K562 (cell line): ENCODE measurements at regions not wholly inside any gene's neighbourhood (a gene's known extent, or its start where the extent isn't known, plus 50 kb on each side); places are given as distances from the start of the nearest gene placed in this dataset.

ENCODE experiments used
- ATAC-seq: fragments of 200-7000 bp; cut with Tn5 transposase; 3 replicates; pipeline ENCODE4 v1.9.1; 2020; ENCODE audit warnings: moderate library complexity
- BruUV-seq: library from RNA; stranded (reverse); fragments of 400-500 nt; replicated peaks from 2 replicates; lab custom pipeline; 2021; lab: Mats Ljungman, UMichigan
- CTCF ChIA-PET: fragments of 300-600 bp; formaldehyde crosslinking; extraction: SDS; loops from one replicate; lab custom pipeline; 2021; ENCODE audit warnings: low intra/inter-chr PET ratio; lab: Yijun Ruan, JAX
- POLR2A ChIA-PET: fragments of 300-600, 350-650 bp; sonication (Branson Sonifier 250); formaldehyde crosslinking; extraction: SDS; loops from one replicate; lab custom pipeline; 2021; ENCODE audit warnings: antibody characterized with exemption, inconsistent platforms; lab: Yijun Ruan, JAX
- DNase-seq, 4 experiments: peaks; one replicate each; pipeline versions ENCODE4 v3.0.0 to v3.0.0-alpha.2; 2011 to 2018; ENCODE audit warnings: low spot score in 3 of 4, mixed read lengths in 3 of 4; ENCODE audit errors: extremely low read depth in 1 of 4
- FAIRE-seq: peaks from 2 replicates; lab custom pipeline; 2011; peaks lifted over from hg19 to GRCh38; lab: Jason Lieb, UNC
- H2AFZ ChIP-seq: 2 replicates; pipeline ENCODE4 v1.6.0; 2011; ENCODE audit warnings: low read depth, low read length, control low read depth, inconsistent platforms
- H3K27ac ChIP-seq: fragments of 200-600 bp; 3 replicates; pipeline ENCODE4 v1.8.0; 2011; ENCODE audit warnings: low read depth, mild to moderate bottlenecking, control low read depth, inconsistent platforms, low read length, moderate library complexity, mixed read lengths; ENCODE audit errors: extremely low read depth
- H3K27me3 ChIP-seq, 2 experiments: fragments of 300-600 bp in 1 of 2; 2 replicates in 1 of 2; 3 replicates in 1 of 2; pipeline versions ENCODE4 v1.6.0 to v1.8.0; 2011; ENCODE audit warnings: inconsistent platforms in 2 of 2, low read length in 2 of 2, mild to moderate bottlenecking in 1 of 2, mixed read lengths in 1 of 2, moderate library complexity in 1 of 2; ENCODE audit not compliant: control insufficient read depth in 2 of 2, insufficient read depth in 2 of 2
- H3K36me3 ChIP-seq: fragments of 300-600 bp; 3 replicates; pipeline ENCODE4 v1.8.0; 2011; ENCODE audit warnings: mild to moderate bottlenecking, low read length, inconsistent platforms; ENCODE audit not compliant: control insufficient read depth, insufficient read depth
- H3K4me1 ChIP-seq, 2 experiments: fragments of 200-600 bp in 1 of 2; replicated peaks in 1 of 2; 2 replicates in 1 of 2; 3 replicates in 1 of 2; pipeline versions ENCODE4 v1.5.1 to v1.8.0; 2011; ENCODE audit warnings: inconsistent platforms in 2 of 2, low read length in 2 of 2, mild to moderate bottlenecking in 1 of 2, mixed read lengths in 1 of 2, moderate library complexity in 1 of 2; ENCODE audit not compliant: control insufficient read depth in 2 of 2, insufficient read depth in 2 of 2
- H3K4me2 ChIP-seq: 2 replicates; pipeline ENCODE4 v1.6.1; 2011; ENCODE audit warnings: low read length, control low read depth, inconsistent platforms, mixed read lengths; ENCODE audit not compliant: insufficient read depth
- H3K4me3 ChIP-seq: fragments of 200-600 bp; sonication (generic), shearing (Covaris generic); 2 replicates; pipeline ENCODE4 v1.5.1; 2016; ENCODE audit warnings: control low read depth, inconsistent platforms
- H3K79me2 ChIP-seq: fragments of 200-600 bp; 3 replicates; pipeline ENCODE4 v1.8.0; 2011; ENCODE audit warnings: low read length, inconsistent platforms; ENCODE audit not compliant: control insufficient read depth, insufficient read depth
- H3K9ac ChIP-seq, 2 experiments: 2 replicates each; pipeline versions ENCODE4 v1.6.0 to v1.6.1; 2011; ENCODE audit warnings: low read depth in 2 of 2, low read length in 2 of 2, control low read depth in 1 of 2, inconsistent platforms in 1 of 2, mild to moderate bottlenecking in 1 of 2, mixed read lengths in 1 of 2; ENCODE audit not compliant: insufficient read depth in 1 of 2
- H3K9me1 ChIP-seq: one replicate; pipeline ENCODE4 v1.6.0; 2011; ENCODE audit warnings: inconsistent platforms, mild to moderate bottlenecking, low read length, moderate library complexity; ENCODE audit not compliant: control insufficient read depth, insufficient read depth
- H3K9me3 ChIP-seq: replicated peaks from 2 replicates; pipeline ENCODE4 v1.5.1; 2011; ENCODE audit warnings: low read depth, low read length, inconsistent platforms; ENCODE audit not compliant: control insufficient read depth, insufficient read depth
- H4K20me1 ChIP-seq: replicated peaks from 2 replicates; pipeline ENCODE4 v1.6.1; 2011; ENCODE audit warnings: low read length, inconsistent platforms, mixed read lengths; ENCODE audit not compliant: control insufficient read depth, insufficient read depth
- CEBPG ChIP-seq, 3 experiments: fragments of 200-800 bp in 1 of 3; sonication (Bioruptor generic) in 1 of 3; sonication (generic) in 1 of 3; formaldehyde crosslinking in 1 of 3; IDR thresholded peaks in 2 of 3; conservative IDR thresholded peaks in 1 of 3; 2 replicates each; pipeline versions ENCODE4 v1.6.1 to v1.8.0; 2016 to 2022; ENCODE audit warnings: missing compliant biosample characterization in 2 of 3, missing genetic modification characterization in 2 of 3, mild to moderate bottlenecking in 1 of 3, missing genetic modification reagents in 1 of 3
- CHD2 ChIP-seq: IDR thresholded peaks from 2 replicates; pipeline ENCODE4 v1.6.1; 2011; ENCODE audit warnings: low read depth, low read length
- ELF4 ChIP-seq: fragments of 450-650 bp; formaldehyde crosslinking; IDR thresholded peaks from 2 replicates; pipeline ENCODE4 v1.4.0; 2022; ENCODE audit warnings: missing genetic modification characterization
- NCOA2 ChIP-seq, 2 experiments: fragments of 450-650 bp; IDR thresholded peaks; 2 replicates each; pipeline ENCODE4 v1.6.1; 2018; ENCODE audit warnings: mild to moderate bottlenecking in 2 of 2, moderate library complexity in 1 of 2; ENCODE audit not compliant: partially characterized antibody in 2 of 2
- WGBS: fragments of 100-300 bp; shearing (Covaris generic); methylation state at CpG from one replicate; pipeline ENCODE4 v1.1.6; 2016; ENCODE audit warnings: low coverage, mixed read lengths; ENCODE audit not compliant: insufficient coverage; ENCODE audit errors: missing lambda C conversion rate; 5-methylcytosine and 5-hydroxymethylcytosine counted together
- in situ Hi-C: fragments of 300-500 bp; cut with MboI; formaldehyde crosslinking; loops from 4 replicates; pipeline ENCODE4 v1.15.0; 2018; ENCODE audit warnings: inconsistent platforms, mixed read lengths
- intact Hi-C: fragments of 100-400 bp; cut with micrococcal nuclease; formaldehyde crosslinking; loops from 2 replicates; pipeline ENCODE4 v1.14.2; 2022
- TF ChIP-seq, protein P1 (sequence below): fragments of 450-650 bp; IDR thresholded peaks from 2 replicates; pipeline ENCODE4 v1.6.1; 2018; ENCODE audit warnings: mild to moderate bottlenecking, low read depth; ENCODE audit not compliant: partially characterized antibody
- TF ChIP-seq, protein P2 (sequence below): fragments of 450-650 bp; IDR thresholded peaks from 2 replicates; pipeline ENCODE4 v1.6.1; 2016; ENCODE audit warnings: low read depth

DNA sequence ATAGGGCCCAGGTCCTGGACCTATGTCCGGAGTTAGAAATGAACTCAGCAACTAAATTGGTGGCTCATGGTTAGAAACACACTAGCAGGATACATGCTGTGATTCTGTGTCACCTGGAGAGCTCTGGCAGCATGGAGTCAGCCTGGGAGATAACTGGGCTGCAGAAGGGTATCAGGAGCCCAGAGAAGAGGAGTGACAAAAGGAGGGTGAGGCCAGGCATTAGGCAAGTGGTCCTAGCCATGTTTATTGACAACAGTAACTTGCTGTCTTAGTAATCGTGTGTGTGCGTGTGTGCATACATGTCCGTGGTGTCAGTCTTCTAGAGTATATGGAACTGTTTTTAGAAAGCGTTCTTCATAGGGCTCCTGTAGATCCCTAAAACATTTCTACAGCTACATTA is 157.5 kb upstream of the PHYHIPL start:
- TF ChIP-seq, protein P1, sequence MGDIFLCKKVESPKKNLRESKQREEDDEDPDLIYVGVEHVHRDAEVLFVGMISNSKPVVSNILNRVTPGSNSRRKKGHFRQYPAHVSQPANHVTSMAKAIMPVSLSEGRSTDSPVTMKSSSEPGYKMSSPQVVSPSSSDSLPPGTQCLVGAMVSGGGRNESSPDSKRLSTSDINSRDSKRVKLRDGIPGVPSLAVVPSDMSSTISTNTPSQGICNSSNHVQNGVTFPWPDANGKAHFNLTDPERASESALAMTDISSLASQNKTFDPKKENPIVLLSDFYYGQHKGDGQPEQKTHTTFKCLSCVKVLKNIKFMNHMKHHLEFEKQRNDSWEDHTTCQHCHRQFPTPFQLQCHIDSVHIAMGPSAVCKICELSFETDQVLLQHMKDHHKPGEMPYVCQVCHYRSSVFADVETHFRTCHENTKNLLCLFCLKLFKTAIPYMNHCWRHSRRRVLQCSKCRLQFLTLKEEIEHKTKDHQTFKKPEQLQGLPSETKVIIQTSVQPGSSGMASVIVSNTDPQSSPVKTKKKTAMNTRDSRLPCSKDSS, result no peak
- TF ChIP-seq ELF4 (CRISPR knock-in tag), result no peak
- no peak for TF ChIP-seq CEBPG (CRISPR knock-in tag; IDR thresholded peaks at IDR 0.05)
- no peak for TF ChIP-seq CEBPG (tag; conservative IDR thresholded peaks at IDR 0.05 in 1 of 2, IDR thresholded peaks at IDR 0.05 in 1 of 2)
- TF ChIP-seq, all 486 proteins: peak for 0
- FAIRE-seq, result no peak
- no peaks in the 10 kb centered on the region for H3K4me1 ChIP-seq
- no peak overlapping the region for H3K4me2 ChIP-seq
- 0% methylated on average over 5 of the region's 5 CpGs for WGBS
- POLR2A ChIA-PET, result no interaction called here
- no peaks in the 10 kb centered on the region for H3K27me3 ChIP-seq
- no peak overlapping the region for H3K27ac ChIP-seq
- no peaks in the 10 kb centered on the region for H3K9me1 ChIP-seq
- H3K4me3 ChIP-seq, result no peak overlapping the region
- no peak for ATAC-seq
- H3K9ac ChIP-seq, result no peak overlapping the region
- H3K9me3 ChIP-seq, result no peaks in the 10 kb centered on the region
- in situ Hi-C loops (no loop called here), intact Hi-C loops (no loop called here)
- H3K79me2 ChIP-seq, result no peaks in the 10 kb centered on the region
- BruUV-seq, result no TSS peak
- CTCF ChIA-PET, result no interaction called here
- H3K36me3 ChIP-seq, result no peaks in the 10 kb centered on the region
- DNase-seq, result no peak
- no peaks in the 10 kb centered on the region for H4K20me1 ChIP-seq
- H2AFZ ChIP-seq, result no peak overlapping the region

DNA sequence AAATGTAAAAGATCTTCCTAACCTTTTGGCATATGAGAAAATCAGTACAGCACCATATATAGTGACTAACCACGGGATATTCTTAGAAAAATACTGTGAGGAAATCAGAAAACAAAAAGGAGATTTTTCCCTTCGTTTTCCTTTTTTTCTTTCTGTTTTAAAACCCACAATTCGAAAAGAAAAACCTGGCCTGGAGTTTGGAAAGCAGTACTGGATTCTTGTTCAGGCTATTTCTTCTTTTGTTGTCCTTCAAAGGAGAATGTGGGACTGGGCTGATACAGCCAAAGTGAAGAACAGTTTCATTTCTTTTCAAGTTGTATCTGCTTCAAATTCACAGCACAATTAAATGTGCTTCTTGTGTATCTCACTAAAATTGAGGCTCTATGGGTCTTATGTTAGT is 156.8 kb upstream of the PHYHIPL start:
- CTCF ChIA-PET, result no interaction called here
- no peaks in the 10 kb centered on the region for H3K4me1 ChIP-seq
- no peak overlapping the region for H3K4me3 ChIP-seq
- 0% methylated on average over 3 of the region's 3 CpGs for WGBS
- intact Hi-C loops, result no loop called here
- H3K9me1 ChIP-seq, result no peaks in the 10 kb centered on the region
- H3K4me2 ChIP-seq, result no peak overlapping the region
- DNase-seq, result no peak
- no peaks in the 10 kb centered on the region for H3K36me3 ChIP-seq
- H4K20me1 ChIP-seq, result no peaks in the 10 kb centered on the region
- BruUV-seq, result no TSS peak
- in situ Hi-C loops, result no loop called here
- no peak for ATAC-seq
- no peak overlapping the region for H2AFZ ChIP-seq
- H3K9me3 ChIP-seq, result no peaks in the 10 kb centered on the region
- FAIRE-seq, result no peak
- H3K9ac ChIP-seq, result no peak overlapping the region
- POLR2A ChIA-PET, result no interaction called here
- H3K27me3 ChIP-seq, result no peaks in the 10 kb centered on the region
- no peaks in the 10 kb centered on the region for H3K79me2 ChIP-seq
- H3K27ac ChIP-seq, result no peak overlapping the region
- no peak for TF ChIP-seq NCOA2 (IDR thresholded peaks at IDR 0.05; ENCODE audit: partially characterized antibody in 2 of 2)
- TF ChIP-seq, protein P2, sequence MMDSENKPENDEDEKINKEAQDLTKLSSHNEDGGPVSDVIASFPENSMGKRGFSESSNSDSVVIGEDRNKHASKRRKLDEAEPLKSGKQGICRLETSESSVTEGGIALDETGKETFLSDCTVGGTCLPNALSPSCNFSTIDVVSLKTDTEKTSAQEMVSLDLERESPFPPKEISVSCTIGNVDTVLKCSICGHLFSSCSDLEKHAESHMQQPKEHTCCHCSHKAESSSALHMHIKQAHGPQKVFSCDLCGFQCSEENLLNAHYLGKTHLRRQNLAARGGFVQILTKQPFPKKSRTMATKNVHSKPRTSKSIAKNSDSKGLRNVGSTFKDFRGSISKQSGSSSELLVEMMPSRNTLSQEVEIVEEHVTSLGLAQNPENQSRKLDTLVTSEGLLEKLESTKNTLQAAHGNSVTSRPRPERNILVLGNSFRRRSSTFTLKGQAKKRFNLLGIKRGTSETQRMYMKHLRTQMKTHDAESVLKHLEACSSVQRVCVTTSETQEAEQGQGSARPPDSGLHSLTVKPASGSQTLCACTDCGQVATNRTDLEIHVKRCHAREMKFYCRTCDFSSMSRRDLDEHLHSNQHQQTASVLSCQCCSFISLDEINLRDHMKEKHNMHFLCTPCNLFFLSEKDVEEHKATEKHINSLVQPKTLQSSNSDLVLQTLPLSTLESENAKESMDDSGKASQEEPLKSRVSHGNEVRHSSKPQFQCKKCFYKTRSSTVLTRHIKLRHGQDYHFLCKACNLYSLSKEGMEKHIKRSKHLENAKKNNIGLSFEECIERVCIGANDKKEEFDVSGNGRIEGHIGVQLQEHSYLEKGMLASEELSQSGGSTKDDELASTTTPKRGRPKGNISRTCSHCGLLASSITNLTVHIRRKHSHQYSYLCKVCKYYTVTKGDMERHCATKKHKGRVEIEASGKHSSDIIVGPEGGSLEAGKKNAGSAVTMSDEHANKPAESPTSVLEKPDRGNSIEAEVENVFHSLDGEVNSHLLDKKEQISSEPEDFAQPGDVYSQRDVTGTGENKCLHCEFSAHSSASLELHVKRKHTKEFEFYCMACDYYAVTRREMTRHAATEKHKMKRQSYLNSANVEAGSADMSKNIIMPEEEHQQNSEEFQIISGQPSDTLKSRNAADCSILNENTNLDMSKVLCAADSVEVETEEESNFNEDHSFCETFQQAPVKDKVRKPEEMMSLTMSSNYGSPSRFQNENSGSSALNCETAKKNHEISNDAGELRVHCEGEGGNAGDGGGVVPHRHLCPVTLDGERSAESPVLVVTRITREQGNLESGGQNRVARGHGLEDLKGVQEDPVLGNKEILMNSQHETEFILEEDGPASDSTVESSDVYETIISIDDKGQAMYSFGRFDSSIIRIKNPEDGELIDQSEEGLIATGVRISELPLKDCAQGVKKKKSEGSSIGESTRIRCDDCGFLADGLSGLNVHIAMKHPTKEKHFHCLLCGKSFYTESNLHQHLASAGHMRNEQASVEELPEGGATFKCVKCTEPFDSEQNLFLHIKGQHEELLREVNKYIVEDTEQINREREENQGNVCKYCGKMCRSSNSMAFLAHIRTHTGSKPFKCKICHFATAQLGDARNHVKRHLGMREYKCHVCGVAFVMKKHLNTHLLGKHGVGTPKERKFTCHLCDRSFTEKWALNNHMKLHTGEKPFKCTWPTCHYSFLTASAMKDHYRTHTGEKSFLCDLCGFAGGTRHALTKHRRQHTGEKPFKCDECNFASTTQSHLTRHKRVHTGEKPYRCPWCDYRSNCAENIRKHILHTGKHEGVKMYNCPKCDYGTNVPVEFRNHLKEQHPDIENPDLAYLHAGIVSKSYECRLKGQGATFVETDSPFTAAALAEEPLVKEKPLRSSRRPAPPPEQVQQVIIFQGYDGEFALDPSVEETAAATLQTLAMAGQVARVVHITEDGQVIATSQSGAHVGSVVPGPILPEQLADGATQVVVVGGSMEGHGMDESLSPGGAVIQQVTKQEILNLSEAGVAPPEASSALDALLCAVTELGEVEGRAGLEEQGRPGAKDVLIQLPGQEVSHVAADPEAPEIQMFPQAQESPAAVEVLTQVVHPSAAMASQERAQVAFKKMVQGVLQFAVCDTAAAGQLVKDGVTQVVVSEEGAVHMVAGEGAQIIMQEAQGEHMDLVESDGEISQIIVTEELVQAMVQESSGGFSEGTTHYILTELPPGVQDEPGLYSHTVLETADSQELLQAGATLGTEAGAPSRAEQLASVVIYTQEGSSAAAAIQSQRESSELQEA, result no peak
- TF ChIP-seq CHD2, result no peak
